GM19328 (cell line): ENCODE measurements at regions not wholly inside any gene's neighbourhood (a gene's known extent, or its start where the extent isn't known, plus 50 kb on each side); places are given as distances from the start of the nearest gene placed in this dataset.
"Not testable (repeated sequence)": the region's sequence is repeated elsewhere in the genome, so short reads cannot be mapped to it uniquely, and the experiment has no call there.

Experiments used
- ATAC-seq: cut with Tn5 transposase; IDR thresholded peaks from one replicate; pipeline ENCODE4 v1.9.1; 2021; ENCODE audit warnings: mild to moderate bottlenecking, moderate library complexity; ENCODE audit not compliant: unreplicated experiment

GRCh38 chr5:125999271-126000030 lies 423.8 kb upstream of the GRAMD2B start:
- ATAC-seq: not testable (repeated sequence)

- no peak for ATAC-seq
Measured at GRCh38 chr5:126000507-126000906, 422.7 kb upstream of the GRAMD2B start.

DNA sequence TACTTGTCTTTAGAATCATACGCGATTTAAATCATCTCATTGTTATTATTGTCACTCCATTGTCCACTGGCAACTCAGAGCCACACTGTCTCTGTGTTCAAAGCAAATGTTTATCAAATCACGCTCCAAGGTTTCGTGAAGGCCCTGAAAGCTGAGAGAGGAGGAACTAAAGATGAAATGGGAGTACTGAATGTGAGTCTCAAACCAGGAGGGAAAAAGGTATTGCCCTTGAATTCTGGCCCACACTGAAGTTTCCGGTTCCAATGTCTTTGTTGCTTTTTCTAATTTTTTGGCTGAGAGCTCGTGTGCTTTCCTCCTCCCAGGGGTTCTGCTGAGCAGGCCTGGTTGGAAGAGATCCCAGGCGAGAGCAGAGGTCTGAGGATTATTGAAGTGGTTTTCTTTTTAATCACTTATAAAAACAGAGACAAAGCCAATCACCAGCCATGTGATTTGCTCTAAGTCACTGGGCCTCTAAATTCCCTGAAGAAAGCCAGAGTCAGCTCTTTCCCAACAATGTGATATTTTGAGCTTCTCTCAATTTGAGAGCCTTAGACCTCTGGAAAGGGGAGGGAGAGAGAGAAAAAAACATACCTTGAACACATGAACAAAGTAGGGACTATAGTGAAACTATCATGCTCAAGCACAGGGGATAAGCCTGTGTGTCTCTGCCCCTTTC lies 420.8 kb upstream of the GRAMD2B start:
- no peak for ATAC-seq

- no peak for ATAC-seq
Measured at GRCh38 chr5:126003309-126003708, 419.9 kb upstream of the GRAMD2B start.

DNA sequence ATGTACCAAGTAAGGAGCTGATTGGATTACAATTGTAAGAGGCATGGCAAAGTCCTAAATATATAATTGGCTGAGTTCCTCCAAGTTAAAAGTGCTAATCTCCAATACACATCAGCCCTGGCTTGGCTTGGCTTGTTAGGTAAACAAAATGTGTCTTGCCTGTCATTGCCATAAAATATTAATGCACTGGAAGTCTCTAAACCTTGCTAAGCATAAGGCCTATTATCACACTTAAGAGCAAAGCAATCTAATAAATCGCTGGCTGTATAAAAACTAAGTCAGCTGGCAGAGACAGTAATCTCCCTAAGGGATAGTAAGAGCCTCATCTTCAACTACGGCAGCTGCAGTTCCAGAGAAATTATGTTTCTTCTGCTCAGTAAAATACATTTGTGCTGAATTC lies 418.6 kb upstream of the GRAMD2B start:
- no peak for ATAC-seq

DNA sequence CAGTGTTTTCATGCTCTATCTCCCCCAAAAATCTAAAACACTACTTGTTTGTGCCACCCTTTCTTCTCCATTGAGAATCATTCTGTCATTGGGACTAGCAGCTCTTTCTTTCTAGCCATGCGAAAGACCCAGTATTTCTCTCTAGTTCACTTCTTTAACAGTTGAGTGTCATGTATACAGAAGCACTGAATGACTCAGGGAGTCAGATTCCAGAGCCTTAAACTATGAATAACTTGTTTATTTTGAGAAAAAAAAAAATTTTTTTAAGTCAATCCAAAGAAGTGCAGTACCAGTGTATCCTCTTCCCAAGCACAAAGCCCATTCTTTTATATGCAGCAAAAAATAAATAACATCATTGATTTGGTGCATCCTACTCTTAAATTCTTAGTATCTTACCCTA lies 415.4 kb upstream of the GRAMD2B start:
- ATAC-seq: no peak

- no peak for ATAC-seq
Measured at GRCh38 chr5:126009566-126009965, 413.6 kb upstream of the GRAMD2B start.

DNA sequence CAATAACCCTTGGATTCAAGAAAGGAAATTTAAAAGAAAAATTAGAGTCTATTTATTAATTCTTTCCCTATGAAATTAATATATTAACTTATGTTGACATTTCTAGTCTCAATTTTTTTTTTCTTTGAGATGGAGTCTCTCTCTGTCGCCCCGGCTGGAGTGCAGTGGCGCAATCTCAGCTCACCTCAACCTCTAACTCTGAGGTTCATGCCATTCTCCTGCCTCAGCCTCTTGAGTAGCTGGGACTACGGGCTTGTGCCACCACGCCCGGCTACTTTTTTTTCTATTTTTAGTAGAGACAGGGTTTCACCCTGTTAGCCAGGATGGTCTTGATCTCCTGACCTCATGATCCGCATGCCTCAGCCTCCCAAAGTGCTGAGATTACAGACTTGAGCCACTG lies 411.7 kb upstream of the GRAMD2B start:
- ATAC-seq: not testable (repeated sequence)

- ATAC-seq: no peak
Measured at GRCh38 chr5:126014676-126015075, 408.5 kb upstream of the GRAMD2B start.

GRCh38 chr5:126015235-126016181 lies 407.7 kb upstream of the GRAMD2B start:
- no peak for ATAC-seq

GRCh38 chr5:126016256-126016655 lies 407.0 kb upstream of the GRAMD2B start:
- ATAC-seq: no peak

DNA sequence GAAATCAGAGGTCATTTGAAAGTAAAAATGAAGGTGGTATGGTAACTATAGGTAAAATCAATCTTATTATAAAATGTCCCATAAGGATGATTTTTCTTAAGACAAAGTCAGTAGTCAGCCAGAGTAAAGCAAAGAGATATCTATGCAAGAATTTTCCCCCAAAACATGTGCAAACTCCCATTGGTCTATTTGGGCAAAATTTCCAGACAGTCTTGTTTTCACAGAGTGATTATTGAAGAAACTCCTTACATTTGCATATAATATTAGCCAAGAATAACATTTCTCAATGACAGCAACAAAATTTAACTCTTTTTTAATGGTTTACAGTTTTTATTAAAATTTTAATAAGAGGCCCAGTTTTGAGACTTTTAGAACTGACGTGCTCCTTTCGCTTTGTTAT lies 406.1 kb upstream of the GRAMD2B start:
- no peak for ATAC-seq

DNA sequence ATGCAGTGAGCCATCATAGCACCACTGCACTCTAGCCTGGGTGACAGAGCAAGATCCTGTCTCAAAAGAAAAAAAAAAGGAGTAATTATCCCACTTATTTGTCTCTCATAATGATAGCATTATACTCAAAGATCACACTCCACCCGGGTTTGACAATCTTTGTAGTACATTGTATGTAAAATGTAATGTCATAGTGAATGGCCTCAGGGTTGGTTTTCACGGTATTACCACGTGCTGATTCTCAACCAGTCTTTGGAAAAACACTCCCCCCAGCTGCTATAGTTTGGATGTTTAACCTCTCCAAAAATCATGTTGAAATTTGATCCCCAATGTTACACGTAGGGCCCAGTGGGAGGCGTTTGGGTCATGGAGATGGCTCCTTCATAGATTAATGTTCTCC lies 402.4 kb upstream of the GRAMD2B start:
- ATAC-seq: no peak

- no peak for ATAC-seq
Measured at GRCh38 chr5:126023994-126024441, 399.2 kb upstream of the GRAMD2B start.

- no peak for ATAC-seq
Measured at GRCh38 chr5:126027149-126027548, 396.1 kb upstream of the GRAMD2B start.

DNA sequence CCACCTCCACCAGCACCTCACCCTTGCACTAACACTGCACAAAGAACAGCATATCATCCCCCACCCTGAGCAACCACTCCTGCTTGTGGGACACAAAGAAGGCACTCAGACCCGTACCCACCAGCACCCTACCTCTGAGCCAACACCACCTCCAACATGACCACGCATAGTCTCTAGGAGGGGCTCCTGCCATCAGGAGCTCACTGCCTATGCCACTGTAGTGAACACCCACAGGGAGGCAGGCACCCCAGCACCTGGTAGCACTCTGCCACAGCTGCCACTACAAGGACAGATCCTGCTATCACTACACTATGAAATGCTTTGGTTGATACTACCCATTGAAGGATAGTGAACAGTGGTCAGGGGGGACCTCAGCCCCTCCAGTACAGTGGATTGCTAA lies 395.6 kb upstream of the GRAMD2B start:
- ATAC-seq: no peak

DNA sequence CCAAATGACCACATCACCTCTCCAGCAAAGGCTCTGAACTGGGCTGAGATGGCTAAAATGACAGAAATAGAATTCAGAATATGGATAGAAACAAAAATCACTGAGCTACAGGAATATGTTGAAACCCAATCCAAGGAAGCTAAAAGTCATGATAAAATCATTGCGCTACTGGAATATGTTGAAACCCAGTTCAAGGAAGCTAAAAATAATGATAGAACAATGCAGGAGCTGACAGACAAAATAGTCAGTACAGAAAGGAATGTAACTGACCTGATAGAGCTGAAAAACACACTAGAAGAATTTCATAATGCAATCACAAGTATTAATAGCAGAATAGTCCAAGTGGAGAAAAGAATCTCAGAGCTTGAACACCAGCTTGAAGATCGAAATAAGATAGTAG lies 394.9 kb upstream of the GRAMD2B start:
- no peak for ATAC-seq

- ATAC-seq: not testable (repeated sequence)
Measured at GRCh38 chr5:126029282-126029681, 393.9 kb upstream of the GRAMD2B start.

- no peak for ATAC-seq
Measured at GRCh38 chr5:126030698-126031097, 392.5 kb upstream of the GRAMD2B start.

- ATAC-seq: no peak
Measured at GRCh38 chr5:126031989-126032716, 391.1 kb upstream of the GRAMD2B start.

DNA sequence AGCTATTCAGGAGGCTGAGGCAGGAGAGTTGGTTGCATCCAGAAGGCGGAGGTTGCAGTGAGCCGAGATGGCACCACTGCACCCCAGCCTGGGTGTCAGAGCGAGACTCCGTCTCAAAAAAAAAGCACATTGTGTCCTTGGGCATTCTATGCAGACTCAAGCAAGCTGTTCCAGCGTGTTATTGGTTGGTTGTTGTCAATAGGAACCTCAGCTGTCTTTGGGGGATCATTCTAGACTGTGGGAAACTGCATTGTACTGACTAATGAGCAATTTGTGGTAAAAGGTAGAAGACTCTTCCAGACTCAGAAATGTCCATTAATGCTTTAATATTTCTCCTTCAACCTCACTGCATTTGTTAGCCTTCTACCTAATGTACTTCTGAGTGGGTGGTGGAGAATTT lies 379.5 kb upstream of the GRAMD2B start:
- ATAC-seq: no peak
